NT2/D1 (cell line): ENCODE measurements at regions not wholly inside any gene's neighbourhood (a gene's known extent, or its start where the extent isn't known, plus 50 kb on each side); places are given as distances from the start of the nearest gene placed in this dataset.

Source experiments
- DNase-seq: peaks from one replicate; pipeline ENCODE4 v3.0.0-alpha.2; 2011; ENCODE audit warnings: low read depth, low spot score
- H3K27me3 ChIP-seq: 2 replicates; pipeline ENCODE4 v1.6.0; 2011; ENCODE audit warnings: mild to moderate bottlenecking; ENCODE audit not compliant: insufficient read length, insufficient read depth
- H3K36me3 ChIP-seq: 2 replicates; pipeline ENCODE4 v1.6.1; 2011; ENCODE audit warnings: mild to moderate bottlenecking, low read length, mixed read lengths; ENCODE audit not compliant: insufficient read depth, insufficient read length
- H3K4me1 ChIP-seq: 2 replicates; pipeline ENCODE4 v1.5.1; 2011; ENCODE audit not compliant: insufficient read depth, insufficient read length
- H3K4me3 ChIP-seq: 2 replicates; pipeline ENCODE4 v1.5.1; 2011; ENCODE audit warnings: low read depth; ENCODE audit not compliant: insufficient read length
- H3K9ac ChIP-seq: 2 replicates; pipeline ENCODE4 v1.6.0; 2011; ENCODE audit warnings: low read depth; ENCODE audit not compliant: insufficient read length
- H3K9me3 ChIP-seq: 2 replicates; pipeline ENCODE4 v1.5.1; 2011; ENCODE audit warnings: mild to moderate bottlenecking, low read length; ENCODE audit not compliant: insufficient read depth
- SUZ12 ChIP-seq: IDR thresholded peaks from 2 replicates; pipeline ENCODE4 v1.6.1; 2011; ENCODE audit not compliant: insufficient read length, insufficient read depth; ENCODE audit errors: extremely low read depth
- YY1 ChIP-seq: IDR thresholded peaks from 2 replicates; pipeline ENCODE4 v1.6.1; 2011; ENCODE audit not compliant: insufficient read length, insufficient read depth
- ZNF274 ChIP-seq: IDR thresholded peaks from 2 replicates; pipeline ENCODE4 v1.6.1; 2011; ENCODE audit warnings: mild to moderate bottlenecking, low read depth, low read length

GRCh38 chr7:41877118-41877517 is 174.2 kb upstream of the INHBA start:
- Histone ChIP-seq H3K27me3 (no peaks in the 10 kb centered on the region), H3K36me3 (no peaks in the 10 kb centered on the region), H3K4me1 (no peaks in the 10 kb centered on the region), H3K9me3 (peaks cover 2% of the 10 kb centered on the region; the same call in 1 of the 2 replicates), H3K9ac (no peak overlapping the region), H3K4me3 (no peak overlapping the region)
- TF ChIP-seq SUZ12 (no peak), YY1 (no peak), ZNF274 (no peak)
- DNase-seq, result no peak

DNA sequence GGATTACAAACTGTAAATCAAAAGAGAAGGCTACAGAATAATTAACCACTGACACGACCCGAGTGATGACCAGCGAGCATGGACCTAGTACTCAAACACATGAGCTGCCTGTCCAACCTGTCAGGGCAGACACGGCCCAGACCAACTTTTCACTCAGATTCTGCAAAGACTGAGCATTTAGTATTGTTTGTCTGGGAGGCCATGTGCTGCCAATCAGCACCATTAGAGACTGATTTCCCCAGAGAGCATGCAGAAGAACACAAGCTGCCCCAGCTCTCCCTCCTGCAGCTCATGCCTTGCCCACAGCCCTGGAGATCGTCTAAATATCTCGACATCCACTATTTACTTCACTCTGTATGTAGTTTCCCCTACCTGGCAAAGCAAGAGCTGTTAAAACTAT is 172.6 kb upstream of the INHBA start:
- H3K4me1 ChIP-seq, result no peaks in the 10 kb centered on the region
- H3K36me3 ChIP-seq, result no peaks in the 10 kb centered on the region
- H3K9me3 ChIP-seq, result peaks cover 5% of the 10 kb centered on the region; the same call in 1 of the 2 replicates
- no peak overlapping the region for H3K9ac ChIP-seq
- no peak for DNase-seq
- TF ChIP-seq SUZ12 (no peak), ZNF274 (no peak), YY1 (no peak)
- H3K4me3 ChIP-seq, result no peak overlapping the region
- H3K27me3 ChIP-seq, result no peaks in the 10 kb centered on the region

GRCh38 chr7:41874201-41874785 is 171.4 kb upstream of the INHBA start:
- peak; percentile 9 for DNase-seq

DNA sequence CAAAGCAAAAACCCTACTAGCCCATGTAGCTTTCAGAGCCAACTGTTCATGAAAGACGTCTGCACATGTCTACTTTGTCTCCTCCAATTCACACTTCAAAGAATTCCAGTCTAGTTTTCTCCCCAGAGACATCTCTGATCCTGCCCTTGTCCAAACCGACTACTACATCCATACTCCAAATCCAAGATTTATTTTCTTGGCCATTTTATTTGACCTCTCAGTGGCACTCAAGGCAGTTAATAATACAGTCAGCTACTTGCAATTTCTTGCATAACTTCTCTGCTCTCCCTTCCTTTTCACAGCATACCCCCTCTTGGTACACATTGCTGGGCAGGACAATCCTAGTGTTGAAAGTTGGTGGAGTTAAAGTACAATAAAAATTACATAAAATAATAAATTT is 170.9 kb upstream of the INHBA start:
- Histone ChIP-seq H3K4me3 (no peak overlapping the region), H3K9ac (no peak overlapping the region), H3K36me3 (no peaks in the 10 kb centered on the region), H3K27me3 (no peaks in the 10 kb centered on the region), H3K9me3 (peaks cover 5% of the 10 kb centered on the region; the same call in 1 of the 2 replicates), H3K4me1 (no peaks in the 10 kb centered on the region)
- no peak for TF ChIP-seq YY1
- TF ChIP-seq ZNF274, result no peak
- TF ChIP-seq SUZ12, result no peak
- no peak for DNase-seq

More at GRCh38 chr7:41874201-41874785, 171.4 kb upstream of the INHBA start:
- Histone ChIP-seq H3K27me3 (no peaks in the 10 kb centered on the region), H3K9ac (no peak overlapping the region), H3K36me3 (no peaks in the 10 kb centered on the region), H3K4me1 (no peaks in the 10 kb centered on the region), H3K9me3 (peaks cover 5% of the 10 kb centered on the region; the same call in 1 of the 2 replicates), H3K4me3 (no peak overlapping the region)
- TF ChIP-seq YY1 (no peak), SUZ12 (no peak), ZNF274 (no peak)

GRCh38 chr7:41872966-41873365 is 170.1 kb upstream of the INHBA start:
- Histone ChIP-seq H3K4me3 (no peak overlapping the region), H3K9me3 (peaks cover 5% of the 10 kb centered on the region; the same call in 1 of the 2 replicates), H3K4me1 (no peaks in the 10 kb centered on the region), H3K27me3 (no peaks in the 10 kb centered on the region), H3K36me3 (no peaks in the 10 kb centered on the region), H3K9ac (no peak overlapping the region)
- no peak for TF ChIP-seq SUZ12
- no peak for DNase-seq

- peaks cover 8% of the 10 kb centered on the region for H3K9me3 ChIP-seq
- DNase-seq, result no peak
- no peaks in the 10 kb centered on the region for H3K27me3 ChIP-seq
- no peak for TF ChIP-seq YY1
- no peak for TF ChIP-seq ZNF274
- no peak for TF ChIP-seq SUZ12
- H3K36me3 ChIP-seq, result no peaks in the 10 kb centered on the region
- no peak overlapping the region for H3K9ac ChIP-seq
- H3K4me1 ChIP-seq, result no peaks in the 10 kb centered on the region
- no peak overlapping the region for H3K4me3 ChIP-seq
Measured at GRCh38 chr7:41870461-41871138, 167.7 kb upstream of the INHBA start.

DNA sequence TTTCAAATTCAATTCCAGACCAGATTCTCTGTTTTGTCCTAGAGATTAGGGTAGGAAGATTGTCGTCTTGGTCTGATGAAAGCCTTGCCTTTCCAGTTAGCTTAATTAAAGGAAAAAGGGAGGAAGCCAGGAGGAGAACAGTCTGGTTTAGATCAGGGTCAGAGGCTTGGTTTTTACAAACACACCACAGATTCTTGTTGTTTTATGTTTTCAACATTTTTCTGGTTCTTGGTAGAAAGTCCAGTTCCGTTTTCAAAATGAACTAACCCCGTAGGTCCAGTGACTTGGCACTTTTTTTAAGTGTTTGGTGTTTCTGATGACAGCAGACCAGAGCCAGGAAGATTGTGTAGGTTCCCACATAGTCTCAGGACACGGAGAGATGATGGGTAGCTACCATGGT is 167.1 kb upstream of the INHBA start:
- no peaks in the 10 kb centered on the region for H3K36me3 ChIP-seq
- H3K9me3 ChIP-seq, result peaks cover 14% of the 10 kb centered on the region
- DNase-seq, result no peak
- H3K9ac ChIP-seq, result no peak overlapping the region
- H3K4me1 ChIP-seq, result no peaks in the 10 kb centered on the region
- no peak overlapping the region for H3K4me3 ChIP-seq
- TF ChIP-seq YY1, result no peak
- TF ChIP-seq SUZ12, result no peak
- no peak for TF ChIP-seq ZNF274
- H3K27me3 ChIP-seq, result no peaks in the 10 kb centered on the region
